Right atrium auricular region (tissue), 2 donors: ENCODE measurements at regions not wholly inside any gene's neighbourhood (a gene's known extent, or its start where the extent isn't known, plus 50 kb on each side); places are given as distances from the start of the nearest gene placed in this dataset.
"Not testable (repeated sequence)": the region's sequence is repeated elsewhere in the genome, so short reads cannot be mapped to it uniquely, and the experiment has no call there.

Experiments
- DNase-seq: peaks from one replicate; pipeline ENCODE4 v3.0.0-alpha.2; 2019; ENCODE audit warnings: low spot score
- H3K27ac ChIP-seq, 2 donors: fragments of 200-600 bp; sonication (generic); 1 replicate in 1 of 2; 2 replicates in 1 of 2; pipeline ENCODE4 v1.5.1; 2016 to 2019
- H3K27me3 ChIP-seq, 2 donors: fragments of 200-600 bp; sonication (generic); one replicate each; pipeline versions ENCODE4 v1.5.1 to v1.6.0; 2017 to 2019
- H3K36me3 ChIP-seq: fragments of 200-600 bp; sonication (generic); one replicate; pipeline ENCODE4 v1.5.1; 2016
- H3K4me1 ChIP-seq, 2 donors: fragments of 200-600 bp; sonication (generic); one replicate each; pipeline versions ENCODE4 v1.5.1 to v1.6.0; 2017 to 2019
- H3K4me3 ChIP-seq, 2 donors: fragments of 200-600 bp; sonication (generic); 1 replicate in 1 of 2; 2 replicates in 1 of 2; pipeline ENCODE4 v1.5.1; 2017 to 2019; ENCODE audit warnings: mild to moderate bottlenecking in 1 of 2, moderate library complexity in 1 of 2
- H3K9me3 ChIP-seq, 2 donors: fragments of 200-600 bp; sonication (generic); one replicate each; pipeline ENCODE4 v1.5.1; 2019
- TF ChIP-seq, protein P1 (sequence below), 2 donors: fragments of 200-600 bp; sonication (generic); IDR thresholded peaks; one replicate each; pipeline ENCODE4 v1.5.1; 2019; ENCODE audit warnings: antibody characterized with exemption in 2 of 2

DNA sequence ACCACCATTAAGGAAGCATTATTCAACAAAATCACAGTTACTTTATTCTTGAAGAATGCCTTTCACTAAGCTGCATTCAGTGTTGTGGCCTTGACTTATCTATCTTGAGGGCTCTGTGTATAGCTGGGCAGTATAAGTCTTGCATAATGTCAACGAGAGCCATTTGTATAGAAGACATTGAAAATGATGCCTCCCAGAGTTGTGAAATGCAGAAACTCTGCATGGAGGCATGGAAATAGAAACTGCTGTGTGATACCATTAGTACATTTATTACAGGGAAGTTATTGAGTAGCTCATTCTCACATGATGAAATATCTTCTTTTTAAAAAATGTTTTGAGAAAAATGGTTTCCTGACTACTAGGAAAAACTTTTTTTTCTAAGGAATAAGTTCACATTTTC, 111.4 kb upstream of the SNX7 start:
- Histone ChIP-seq H3K4me1 (no peaks in the 10 kb centered on the region), H3K36me3 (no peaks in the 10 kb centered on the region), H3K27me3 (no peaks in the 10 kb centered on the region), H3K9me3 (no peaks in the 10 kb centered on the region), H3K27ac (no peak overlapping the region), H3K4me3 (no peak overlapping the region)
- no peak for DNase-seq
- TF ChIP-seq, protein P1, sequence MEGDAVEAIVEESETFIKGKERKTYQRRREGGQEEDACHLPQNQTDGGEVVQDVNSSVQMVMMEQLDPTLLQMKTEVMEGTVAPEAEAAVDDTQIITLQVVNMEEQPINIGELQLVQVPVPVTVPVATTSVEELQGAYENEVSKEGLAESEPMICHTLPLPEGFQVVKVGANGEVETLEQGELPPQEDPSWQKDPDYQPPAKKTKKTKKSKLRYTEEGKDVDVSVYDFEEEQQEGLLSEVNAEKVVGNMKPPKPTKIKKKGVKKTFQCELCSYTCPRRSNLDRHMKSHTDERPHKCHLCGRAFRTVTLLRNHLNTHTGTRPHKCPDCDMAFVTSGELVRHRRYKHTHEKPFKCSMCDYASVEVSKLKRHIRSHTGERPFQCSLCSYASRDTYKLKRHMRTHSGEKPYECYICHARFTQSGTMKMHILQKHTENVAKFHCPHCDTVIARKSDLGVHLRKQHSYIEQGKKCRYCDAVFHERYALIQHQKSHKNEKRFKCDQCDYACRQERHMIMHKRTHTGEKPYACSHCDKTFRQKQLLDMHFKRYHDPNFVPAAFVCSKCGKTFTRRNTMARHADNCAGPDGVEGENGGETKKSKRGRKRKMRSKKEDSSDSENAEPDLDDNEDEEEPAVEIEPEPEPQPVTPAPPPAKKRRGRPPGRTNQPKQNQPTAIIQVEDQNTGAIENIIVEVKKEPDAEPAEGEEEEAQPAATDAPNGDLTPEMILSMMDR (IDR thresholded peaks at IDR 0.05) = no peak

DNA sequence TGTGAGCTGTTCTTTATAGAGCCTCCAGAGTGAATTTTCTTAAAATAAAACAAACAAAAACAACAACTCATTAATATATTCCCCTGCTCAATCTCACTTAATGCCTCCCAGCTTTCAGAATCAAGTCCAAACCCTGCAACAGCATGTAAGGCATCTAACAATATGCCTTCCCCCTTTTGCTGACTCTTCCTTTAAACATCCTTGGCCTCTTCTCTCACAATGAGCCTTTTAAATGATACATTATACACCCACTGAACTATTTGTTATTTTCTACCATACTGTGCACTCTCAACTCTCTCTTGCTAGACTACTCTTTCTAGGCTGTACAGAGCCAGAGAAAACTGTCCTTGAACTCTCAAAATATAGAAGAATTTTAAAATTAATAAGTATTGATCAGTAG, 115.2 kb upstream of the SNX7 start:
- TF ChIP-seq, protein P1 (IDR thresholded peaks at IDR 0.05) = no peak
- no peak overlapping the region for H3K27ac ChIP-seq
- H3K4me3 ChIP-seq = no peak overlapping the region
- no peaks in the 10 kb centered on the region for H3K36me3 ChIP-seq
- no peaks in the 10 kb centered on the region for H3K27me3 ChIP-seq
- no peaks in the 10 kb centered on the region for H3K4me1 ChIP-seq
- DNase-seq = no peak
- no peaks in the 10 kb centered on the region for H3K9me3 ChIP-seq

DNA sequence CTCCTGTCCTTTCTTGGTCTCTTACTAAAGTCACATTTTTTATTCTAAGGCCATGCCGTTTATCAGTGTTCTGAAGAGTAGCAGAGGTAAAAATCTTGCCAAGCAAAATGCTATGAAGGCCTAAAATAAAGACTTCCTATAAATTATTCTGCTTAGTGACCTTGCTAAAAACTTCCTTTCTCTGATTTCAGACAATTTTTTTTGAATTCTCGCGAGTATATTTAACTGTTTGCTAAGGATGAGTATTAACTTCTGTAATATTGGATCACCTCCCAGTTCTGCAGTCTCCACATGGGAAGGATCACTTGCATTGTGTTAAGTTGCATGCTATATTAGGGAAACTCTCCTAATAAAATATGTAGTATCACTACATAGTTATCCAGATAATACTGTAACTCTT, 123.4 kb upstream of the SNX7 start:
- Histone ChIP-seq H3K9me3 (no peaks in the 10 kb centered on the region), H3K4me3 (no peak overlapping the region), H3K36me3 (no peaks in the 10 kb centered on the region), H3K4me1 (no peaks in the 10 kb centered on the region), H3K27me3 (no peaks in the 10 kb centered on the region), H3K27ac (no peak overlapping the region)
- no peak for DNase-seq
- TF ChIP-seq, protein P1 (IDR thresholded peaks at IDR 0.05) = no peak

DNA sequence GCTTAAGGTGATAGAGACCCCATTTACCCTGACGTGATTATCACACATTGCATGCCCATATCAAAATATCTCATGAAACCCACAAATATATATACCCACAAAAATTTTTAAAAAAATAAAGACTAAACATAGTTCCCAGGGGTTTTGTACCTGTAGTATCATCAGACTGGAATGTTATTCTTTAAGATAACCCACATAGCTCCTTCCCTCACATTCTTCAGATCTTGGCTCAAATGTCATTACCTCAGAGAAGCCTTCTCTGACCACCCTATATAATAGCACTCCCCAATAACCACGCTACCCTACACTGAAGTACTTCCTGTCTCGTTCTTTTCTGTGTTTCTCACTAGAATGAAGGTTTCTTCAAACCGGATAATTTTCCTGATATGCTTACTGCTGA, 138.3 kb upstream of the SNX7 start:
- Histone ChIP-seq H3K27me3 (no peaks in the 10 kb centered on the region), H3K4me3 (no peak overlapping the region), H3K4me1 (no peaks in the 10 kb centered on the region), H3K36me3 (no peaks in the 10 kb centered on the region), H3K27ac (no peak overlapping the region), H3K9me3 (peaks cover 0 to 10% of the 10 kb centered on the region in 2 donors)
- TF ChIP-seq, protein P1 (IDR thresholded peaks at IDR 0.05) = no peak
- no peak for DNase-seq

DNA sequence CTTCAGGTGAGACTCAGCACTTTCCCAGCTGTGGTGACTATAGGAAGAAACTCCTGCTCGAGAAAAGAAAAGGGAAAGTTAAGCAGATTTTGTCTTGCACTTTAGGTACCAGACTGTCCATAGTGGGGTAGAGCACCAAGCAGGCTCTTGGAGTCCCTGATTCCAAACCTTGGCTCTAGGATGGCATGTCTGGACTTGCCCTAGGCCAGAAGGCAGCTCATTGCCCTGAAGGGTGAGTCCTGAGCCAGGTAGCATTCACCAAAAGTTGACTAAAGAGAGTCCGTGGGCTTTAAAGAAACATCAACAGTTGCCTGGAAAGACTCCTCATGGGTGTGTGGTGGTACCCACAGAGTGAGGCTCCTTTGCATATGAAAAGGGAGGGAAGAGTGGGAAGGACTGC, 145.2 kb upstream of the SNX7 start:
- Histone ChIP-seq H3K27me3 (no peaks in the 10 kb centered on the region), H3K36me3 (no peaks in the 10 kb centered on the region), H3K4me1 (no peaks in the 10 kb centered on the region), H3K4me3 (no peak overlapping the region), H3K27ac (no peak overlapping the region), H3K9me3 (no peaks in the 10 kb centered on the region)
- DNase-seq = no peak
- TF ChIP-seq, protein P1 (IDR thresholded peaks at IDR 0.05) = no peak

DNA sequence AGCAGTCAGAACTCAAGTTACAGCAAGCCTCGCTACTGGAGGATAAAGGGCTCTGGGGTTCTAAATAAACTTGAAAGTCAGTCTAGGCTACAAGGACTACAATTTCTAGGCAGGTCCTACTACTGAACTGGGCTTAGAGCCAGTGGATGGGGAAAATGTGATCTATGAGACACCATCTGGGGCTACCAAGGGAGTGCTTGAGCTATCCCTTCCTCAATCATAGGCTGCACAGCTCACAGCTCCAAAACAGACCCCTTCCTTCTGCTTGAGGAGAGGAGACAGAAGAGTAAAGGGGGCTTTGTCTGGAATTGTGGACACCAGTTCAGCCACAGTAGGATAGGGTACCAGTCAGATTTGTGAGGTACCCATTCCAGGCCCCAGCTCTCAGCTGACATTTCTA, 145.8 kb upstream of the SNX7 start:
- H3K27me3 ChIP-seq = no peaks in the 10 kb centered on the region
- TF ChIP-seq, protein P1 (IDR thresholded peaks at IDR 0.05) = no peak
- H3K9me3 ChIP-seq = no peaks in the 10 kb centered on the region
- no peaks in the 10 kb centered on the region for H3K4me1 ChIP-seq
- H3K4me3 ChIP-seq = no peak overlapping the region
- no peak overlapping the region for H3K27ac ChIP-seq
- H3K36me3 ChIP-seq = no peaks in the 10 kb centered on the region
- DNase-seq = no peak

DNA sequence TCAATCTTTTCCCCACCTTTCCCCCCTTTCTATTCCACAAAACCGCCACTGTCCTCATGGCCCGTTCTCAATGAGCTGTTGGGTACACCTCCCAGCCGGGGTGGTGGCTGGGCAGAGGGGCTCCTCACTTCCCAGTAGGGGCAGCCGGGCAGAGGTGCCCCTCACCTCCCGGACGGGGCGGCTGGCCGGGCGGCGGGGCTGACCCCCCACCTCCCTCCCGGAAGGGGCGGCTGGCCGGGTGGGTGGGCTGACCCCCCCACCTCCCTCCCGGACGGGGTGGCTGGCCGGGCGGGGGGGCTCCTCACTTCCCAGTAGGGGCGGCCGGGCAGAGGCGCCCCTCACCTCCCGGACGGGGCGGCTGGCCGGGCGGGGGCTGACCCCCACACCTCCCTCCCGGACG, 149.3 kb upstream of the SNX7 start:
- H3K27ac ChIP-seq, H3K27me3 ChIP-seq, H3K36me3 ChIP-seq, H3K4me1 ChIP-seq, DNase-seq, H3K4me3 ChIP-seq: not testable (repeated sequence)
- peaks cover 0 to 21% of the 10 kb centered on the region in 2 donors for H3K9me3 ChIP-seq
